ENCODE measurements at regions not wholly inside any gene's neighbourhood (a gene's known extent, or its start where the extent isn't known, plus 50 kb on each side); places are given as distances from the start of the nearest gene placed in this dataset.

DNA sequence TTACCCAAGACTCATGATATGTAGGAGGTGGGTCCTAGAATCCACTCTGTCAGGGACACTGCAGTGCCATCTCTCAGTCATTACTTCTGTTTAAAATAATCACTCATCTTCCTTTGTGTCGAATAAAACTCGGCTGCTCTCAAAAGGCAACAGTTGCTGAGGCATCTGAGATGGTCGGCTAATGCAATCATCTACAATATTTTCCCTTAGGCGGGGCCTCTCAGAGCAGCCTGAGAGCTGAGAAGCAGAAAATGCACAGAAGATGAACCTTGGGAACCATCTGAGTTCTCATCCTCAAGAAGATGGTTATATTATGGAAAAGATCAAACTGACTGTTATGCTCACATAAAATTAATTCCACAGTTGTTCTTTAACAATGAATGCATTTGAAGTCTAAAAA is 1518.2 kb upstream of the TENM4 start:
- H3K4me3 ChIP-seq (ENCODE audit: low read length): no peak overlapping the region
- H3K9me3 ChIP-seq (ENCODE audit: control insufficient read depth, low read length): no peaks in the 10 kb centered on the region
- WGBS, 2 experiments (ENCODE audit: insufficient coverage in 1 of 2, insufficient read length in 1 of 2): 80 to 92% methylated on average over 2 to 4 of the region's 4 CpGs
- Mint-ChIP-seq H3K27ac (no peak overlapping the region), H3K4me1 (peaks cover 14% of the 10 kb centered on the region), H3K9me3 (peaks cover 3% of the 10 kb centered on the region), H3K27me3 (ENCODE audit: insufficient read depth) (peaks cover 3% of the 10 kb centered on the region), H3K4me3 (no peak overlapping the region), H3K36me3 (ENCODE audit: low read depth) (no peaks in the 10 kb centered on the region)
- H3K9ac ChIP-seq (ENCODE audit: extremely low read depth, low read length, poor library complexity, severe bottlenecking): no peak overlapping the region
- DNase-seq: no peak
- no peak overlapping the region for H3K27ac ChIP-seq (ENCODE audit: low read depth, low read length)
- no peaks in the 10 kb centered on the region for H3K36me3 ChIP-seq (ENCODE audit: control insufficient read depth, insufficient read depth, low read length)
- H3K27me3 ChIP-seq (ENCODE audit: control insufficient read depth, insufficient read depth, low read length, poor library complexity, severe bottlenecking): no peaks in the 10 kb centered on the region
- TF ChIP-seq, protein P1, sequence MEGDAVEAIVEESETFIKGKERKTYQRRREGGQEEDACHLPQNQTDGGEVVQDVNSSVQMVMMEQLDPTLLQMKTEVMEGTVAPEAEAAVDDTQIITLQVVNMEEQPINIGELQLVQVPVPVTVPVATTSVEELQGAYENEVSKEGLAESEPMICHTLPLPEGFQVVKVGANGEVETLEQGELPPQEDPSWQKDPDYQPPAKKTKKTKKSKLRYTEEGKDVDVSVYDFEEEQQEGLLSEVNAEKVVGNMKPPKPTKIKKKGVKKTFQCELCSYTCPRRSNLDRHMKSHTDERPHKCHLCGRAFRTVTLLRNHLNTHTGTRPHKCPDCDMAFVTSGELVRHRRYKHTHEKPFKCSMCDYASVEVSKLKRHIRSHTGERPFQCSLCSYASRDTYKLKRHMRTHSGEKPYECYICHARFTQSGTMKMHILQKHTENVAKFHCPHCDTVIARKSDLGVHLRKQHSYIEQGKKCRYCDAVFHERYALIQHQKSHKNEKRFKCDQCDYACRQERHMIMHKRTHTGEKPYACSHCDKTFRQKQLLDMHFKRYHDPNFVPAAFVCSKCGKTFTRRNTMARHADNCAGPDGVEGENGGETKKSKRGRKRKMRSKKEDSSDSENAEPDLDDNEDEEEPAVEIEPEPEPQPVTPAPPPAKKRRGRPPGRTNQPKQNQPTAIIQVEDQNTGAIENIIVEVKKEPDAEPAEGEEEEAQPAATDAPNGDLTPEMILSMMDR (conservative IDR thresholded peaks at IDR 0.05): no peak
- no peaks in the 10 kb centered on the region for H3K4me1 ChIP-seq (ENCODE audit: control insufficient read depth, insufficient read depth, low read length)

DNA sequence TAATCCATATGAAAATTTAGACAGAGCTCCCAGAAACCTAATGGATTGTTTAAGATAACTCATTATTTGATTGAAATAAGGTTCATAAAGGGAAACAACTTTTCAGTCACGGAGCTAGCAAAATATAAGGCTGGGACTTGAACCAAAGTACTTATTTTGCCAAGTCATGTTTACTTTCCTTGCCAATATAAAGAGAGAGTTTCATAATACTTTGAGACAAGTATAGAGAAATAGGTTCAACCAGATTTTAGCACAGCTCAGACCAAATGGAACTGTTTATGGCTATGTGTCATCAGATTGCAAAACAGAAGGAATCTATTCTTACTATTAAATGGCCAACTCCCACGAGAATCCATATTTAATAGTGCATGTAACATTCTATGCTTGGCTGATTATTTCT is 1517.5 kb upstream of the TENM4 start:
- no peak overlapping the region for H3K9ac ChIP-seq (ENCODE audit: extremely low read depth, low read length, poor library complexity, severe bottlenecking)
- H3K27me3 ChIP-seq (ENCODE audit: control insufficient read depth, insufficient read depth, low read length, poor library complexity, severe bottlenecking): no peaks in the 10 kb centered on the region
- Mint-ChIP-seq H3K27ac (no peak overlapping the region), H3K4me1 (peaks cover 16% of the 10 kb centered on the region), H3K36me3 (ENCODE audit: low read depth) (no peaks in the 10 kb centered on the region), H3K27me3 (ENCODE audit: insufficient read depth) (peaks cover 3% of the 10 kb centered on the region), H3K4me3 (no peak overlapping the region), H3K9me3 (peaks cover 3% of the 10 kb centered on the region)
- 89 to 100% methylated on average over 1 of the region's 2 CpGs for WGBS, 2 experiments (ENCODE audit: insufficient coverage in 1 of 2, insufficient read length in 1 of 2)
- no peaks in the 10 kb centered on the region for H3K9me3 ChIP-seq (ENCODE audit: control insufficient read depth, low read length)
- DNase-seq: no peak
- TF ChIP-seq, protein P1 (conservative IDR thresholded peaks at IDR 0.05): no peak
- H3K4me3 ChIP-seq (ENCODE audit: low read length): no peak overlapping the region
- no peak overlapping the region for H3K27ac ChIP-seq (ENCODE audit: low read depth, low read length)
- H3K36me3 ChIP-seq (ENCODE audit: control insufficient read depth, insufficient read depth, low read length): no peaks in the 10 kb centered on the region
- H3K4me1 ChIP-seq (ENCODE audit: control insufficient read depth, insufficient read depth, low read length): no peaks in the 10 kb centered on the region

DNA sequence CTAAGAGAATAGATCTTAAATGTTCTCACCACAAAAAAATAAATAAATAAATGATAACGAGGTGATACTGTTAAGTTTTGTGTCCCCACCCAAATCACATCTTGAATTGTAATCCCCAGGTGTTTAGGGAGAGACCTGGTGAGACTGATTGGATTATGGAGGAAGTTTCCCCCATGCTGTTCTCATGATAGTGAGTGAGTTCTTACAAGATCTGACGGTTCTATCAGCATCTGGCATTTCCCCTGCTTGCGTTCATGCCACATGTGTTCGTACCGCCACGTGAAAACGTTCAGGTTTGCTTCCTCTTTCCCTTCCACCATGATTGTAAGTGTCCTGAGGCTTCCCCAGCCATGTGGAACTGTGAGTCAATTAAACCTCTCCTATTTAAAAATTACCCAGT is 1514.8 kb upstream of the TENM4 start:
- Mint-ChIP-seq H3K4me1 (peaks cover 16% of the 10 kb centered on the region), H3K36me3 (ENCODE audit: low read depth) (no peaks in the 10 kb centered on the region), H3K27me3 (ENCODE audit: insufficient read depth) (peaks cover 3% of the 10 kb centered on the region), H3K9me3 (peaks cover 3% of the 10 kb centered on the region), H3K4me3 (no peak overlapping the region), H3K27ac (no peak overlapping the region)
- H3K4me3 ChIP-seq (ENCODE audit: low read length): no peak overlapping the region
- H3K9ac ChIP-seq (ENCODE audit: extremely low read depth, low read length, poor library complexity, severe bottlenecking): no peak overlapping the region
- peaks cover 2% of the 10 kb centered on the region for H3K9me3 ChIP-seq (ENCODE audit: control insufficient read depth, low read length)
- H3K4me1 ChIP-seq (ENCODE audit: control insufficient read depth, insufficient read depth, low read length): no peaks in the 10 kb centered on the region
- WGBS, 2 experiments (ENCODE audit: insufficient coverage in 1 of 2, insufficient read length in 1 of 2): 78 to 95% methylated on average over 6 to 7 of the region's 7 CpGs
- TF ChIP-seq, protein P1 (conservative IDR thresholded peaks at IDR 0.05): no peak
- no peak overlapping the region for H3K27ac ChIP-seq (ENCODE audit: low read depth, low read length)
- no peaks in the 10 kb centered on the region for H3K27me3 ChIP-seq (ENCODE audit: control insufficient read depth, insufficient read depth, low read length, poor library complexity, severe bottlenecking)
- DNase-seq: no peak
- no peaks in the 10 kb centered on the region for H3K36me3 ChIP-seq (ENCODE audit: control insufficient read depth, insufficient read depth, low read length)

All from endodermal cell (in vitro differentiated cells).